H9 (cell line): ENCODE measurements at regions not wholly inside any gene's neighbourhood (a gene's known extent, or its start where the extent isn't known, plus 50 kb on each side); places are given as distances from the start of the nearest gene placed in this dataset.

Experiments
- DNase-seq: peaks from one replicate; pipeline ENCODE4 v3.0.0-alpha.2; 2017
- H2AFZ ChIP-seq: one replicate; pipeline ENCODE4 v1.6.1; 2013; ENCODE audit warnings: mild to moderate bottlenecking, low read length, control low read depth, moderate library complexity
- H2AK5ac ChIP-seq: 2 replicates; pipeline ENCODE4 v1.6.1; 2013; ENCODE audit warnings: low read length, control low read depth, mixed read lengths; ENCODE audit not compliant: insufficient read length
- H2BK120ac ChIP-seq: one replicate; pipeline ENCODE4 v1.6.1; 2013; ENCODE audit warnings: low read depth, mild to moderate bottlenecking, low read length, control low read depth, inconsistent platforms; ENCODE audit not compliant: poor library complexity, severe bottlenecking
- H2BK12ac ChIP-seq: 2 replicates; pipeline ENCODE4 v1.6.1; 2013; ENCODE audit warnings: low read length, control low read depth, mixed read lengths, low read depth; ENCODE audit not compliant: insufficient read length
- H2BK15ac ChIP-seq: 2 replicates; pipeline ENCODE4 v1.6.1; 2013; ENCODE audit warnings: low read depth, low read length, control low read depth
- H2BK20ac ChIP-seq: one replicate; pipeline ENCODE4 v1.6.1; 2013; ENCODE audit warnings: low read depth, mild to moderate bottlenecking, low read length, control low read depth, inconsistent platforms; ENCODE audit not compliant: poor library complexity, severe bottlenecking
- H2BK5ac ChIP-seq: 2 replicates; pipeline ENCODE4 v1.6.1; 2013; ENCODE audit warnings: low read length, control low read depth, mixed read lengths; ENCODE audit not compliant: insufficient read length
- H3K14ac ChIP-seq: 2 replicates; pipeline ENCODE4 v1.6.1; 2013; ENCODE audit warnings: low read length, control low read depth; ENCODE audit not compliant: insufficient read depth
- H3K18ac ChIP-seq: 2 replicates; pipeline ENCODE4 v1.6.1; 2013; ENCODE audit warnings: low read depth, mild to moderate bottlenecking, mixed read lengths, low read length, control low read depth; ENCODE audit not compliant: insufficient read length
- H3K23ac ChIP-seq: 2 replicates; pipeline ENCODE4 v1.6.1; 2013; ENCODE audit warnings: low read length, control low read depth, mixed read lengths, low read depth; ENCODE audit not compliant: insufficient read length
- H3K23me2 ChIP-seq: 2 replicates; pipeline ENCODE4 v1.6.1; 2013; ENCODE audit warnings: low read depth, mild to moderate bottlenecking, mixed read lengths, low read length, control low read depth; ENCODE audit not compliant: insufficient read length, poor library complexity, severe bottlenecking
- H3K27ac ChIP-seq: 2 replicates; pipeline ENCODE4 v1.5.1; 2013; ENCODE audit warnings: low read length, control low read depth, mixed read lengths, low read depth; ENCODE audit not compliant: insufficient read length
- H3K27me3 ChIP-seq: 2 replicates; pipeline ENCODE4 v1.6.1; 2013; ENCODE audit warnings: low read length, control low read depth, inconsistent platforms; ENCODE audit not compliant: insufficient read depth
- H3K4ac ChIP-seq: 2 replicates; pipeline ENCODE4 v1.6.1; 2013; ENCODE audit warnings: low read depth, mild to moderate bottlenecking, control low read depth, inconsistent platforms, low read length, moderate library complexity
- H3K4me1 ChIP-seq: 2 replicates; pipeline ENCODE4 v1.6.1; 2013; ENCODE audit warnings: low read length, control low read depth, inconsistent platforms; ENCODE audit not compliant: insufficient read depth
- H3K4me2 ChIP-seq: 2 replicates; pipeline ENCODE4 v1.6.1; 2013; ENCODE audit warnings: low read length, control low read depth, mixed read lengths; ENCODE audit not compliant: insufficient read length, insufficient read depth
- H3K56ac ChIP-seq: 2 replicates; pipeline ENCODE4 v1.6.1; 2013; ENCODE audit warnings: low read depth, mild to moderate bottlenecking, mixed read lengths, low read length, control low read depth; ENCODE audit not compliant: insufficient read length
- H3K79me1 ChIP-seq: 2 replicates; pipeline ENCODE4 v1.6.1; 2013; ENCODE audit warnings: low read depth, mild to moderate bottlenecking, moderate library complexity, low read length, control low read depth, inconsistent platforms; ENCODE audit not compliant: insufficient read depth, poor library complexity, severe bottlenecking
- H3K79me2 ChIP-seq: 2 replicates; pipeline ENCODE4 v1.6.1; 2013; ENCODE audit warnings: low read length, control low read depth, inconsistent platforms; ENCODE audit not compliant: insufficient read depth
- H3K9ac ChIP-seq: 2 replicates; pipeline ENCODE4 v1.6.1; 2013; ENCODE audit warnings: low read length, control low read depth, mixed read lengths; ENCODE audit not compliant: insufficient read length; ENCODE audit errors: extremely low read depth
- H3K9me3 ChIP-seq: one replicate; pipeline ENCODE4 v1.6.1; 2013; ENCODE audit warnings: low read depth, low read length, inconsistent platforms; ENCODE audit not compliant: control insufficient read depth
- H3T11ph ChIP-seq: one replicate; pipeline ENCODE4 v1.6.1; 2013; ENCODE audit warnings: mild to moderate bottlenecking, low read length, control low read depth, inconsistent platforms
- H4K20me1 ChIP-seq: one replicate; pipeline ENCODE4 v1.6.1; 2013; ENCODE audit not compliant: control insufficient read depth, insufficient read length, insufficient read depth
- H4K5ac ChIP-seq: 2 replicates; pipeline ENCODE4 v1.6.1; 2013; ENCODE audit warnings: low read depth, mild to moderate bottlenecking, mixed read lengths, low read length, control low read depth; ENCODE audit not compliant: insufficient read length
- H4K8ac ChIP-seq: replicated peaks from 2 replicates; pipeline ENCODE4 v1.6.1; 2013; ENCODE audit warnings: low read length, control low read depth, mixed read lengths, low read depth; ENCODE audit not compliant: insufficient read length
- H4K91ac ChIP-seq: 2 replicates; pipeline ENCODE4 v1.6.1; 2013; ENCODE audit warnings: low read depth, mild to moderate bottlenecking, moderate library complexity, mixed read lengths, low read length, control low read depth; ENCODE audit not compliant: insufficient read length
- H3K27ac Mint-ChIP-seq, 3 experiments: 2 replicates in 2 of 3; 3 replicates in 1 of 3; pipeline ENCODE4 v1.8.0; 2020 to 2021; ENCODE audit warnings: mixed read lengths in 3 of 3, mild to moderate bottlenecking in 1 of 3, moderate library complexity in 1 of 3
- H3K27me3 Mint-ChIP-seq: 2 replicates; pipeline ENCODE4 v1.8.0; 2021; ENCODE audit warnings: low read depth, mild to moderate bottlenecking, moderate library complexity, mixed read lengths
- H3K36me3 Mint-ChIP-seq, 3 experiments: 2 replicates in 2 of 3; 3 replicates in 1 of 3; pipeline ENCODE4 v1.8.0; 2020 to 2021; ENCODE audit warnings: low read depth in 3 of 3, mixed read lengths in 3 of 3; ENCODE audit not compliant: insufficient read depth in 1 of 3
- H3K4me1 Mint-ChIP-seq, 2 experiments: 2 replicates each; pipeline ENCODE4 v1.8.0; 2020; ENCODE audit warnings: mixed read lengths in 2 of 2
- H3K4me3 Mint-ChIP-seq, 2 experiments: 2 replicates in 1 of 2; 3 replicates in 1 of 2; pipeline ENCODE4 v1.8.0; 2020 to 2021; ENCODE audit warnings: mild to moderate bottlenecking in 2 of 2, mixed read lengths in 2 of 2, moderate library complexity in 1 of 2
- H3K9me3 Mint-ChIP-seq, 2 experiments: 2 replicates in 1 of 2; 3 replicates in 1 of 2; pipeline ENCODE4 v1.8.0; 2020; ENCODE audit warnings: mild to moderate bottlenecking in 2 of 2, mixed read lengths in 2 of 2, moderate library complexity in 1 of 2
- CTCF ChIP-seq: fragments of 200-600 bp; sonication (generic); conservative IDR thresholded peaks from 3 replicates; pipeline ENCODE4 v1.8.0; 2021; ENCODE audit warnings: antibody characterized with exemption, mild to moderate bottlenecking
- WGBS: extraction: QIAGEN DNeasy Blood & Tissue Kit; methylation state at CpG from one replicate; pipeline ENCODE4 v1.1.7; 2013; ENCODE audit warnings: missing lambda C conversion rate, low lambda C conversion rate, mixed read lengths; ENCODE audit not compliant: insufficient read length; ENCODE audit errors: extremely low coverage; 5-methylcytosine and 5-hydroxymethylcytosine counted together

DNA sequence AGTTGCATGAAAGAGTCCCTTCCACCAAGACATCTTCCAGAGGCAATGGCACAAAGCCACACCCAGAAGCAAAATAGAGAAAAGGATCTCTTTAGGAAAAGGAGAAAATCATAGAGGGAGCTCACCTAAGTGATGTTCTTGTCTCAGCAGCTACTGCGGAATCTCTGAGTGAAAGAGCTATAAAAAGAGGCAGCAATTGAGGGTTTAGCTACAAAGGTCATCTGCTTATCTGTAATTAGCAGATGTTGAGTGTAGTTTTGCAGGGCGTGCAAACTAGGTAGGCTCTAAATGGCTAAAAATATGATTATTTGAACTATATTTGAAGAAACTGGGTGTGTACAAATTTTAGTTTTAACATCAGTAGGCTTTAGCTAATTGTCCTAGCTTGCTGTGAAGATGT, 276.0 kb downstream of the HS3ST1 start:
- H3K27me3 ChIP-seq, result no peaks in the 10 kb centered on the region
- H2BK120ac ChIP-seq, result no peak overlapping the region
- H3K27ac ChIP-seq, result no peak overlapping the region
- H2BK15ac ChIP-seq, result no peak overlapping the region
- no peaks in the 10 kb centered on the region for H4K20me1 ChIP-seq
- H3K23me2 ChIP-seq, result no peaks in the 10 kb centered on the region
- H4K5ac ChIP-seq, result no peak overlapping the region
- no peak overlapping the region for H2BK5ac ChIP-seq
- no peak overlapping the region for H2BK12ac ChIP-seq
- Mint-ChIP-seq H3K27me3 (no peaks in the 10 kb centered on the region), H3K36me3 (no peaks in the 10 kb centered on the region), H3K4me3 (no peak overlapping the region; a peak in 1 of 5 replicates), H3K9me3 (no peaks in the 10 kb centered on the region; a peak in 1 of 5 replicates), H3K4me1 (peaks cover 39 to 51% of the 10 kb centered on the region in 2 experiments), H3K27ac (no peak overlapping the region)
- H3K9ac ChIP-seq, result no peak overlapping the region
- H3K4me2 ChIP-seq, result no peak overlapping the region
- no peak overlapping the region for H3K14ac ChIP-seq
- H3K56ac ChIP-seq, result no peak overlapping the region
- no peak overlapping the region for H2AK5ac ChIP-seq
- TF ChIP-seq CTCF, result no peak
- no CpG with 5 or more reads among the region's 2 CpGs for WGBS
- no peak for DNase-seq
- H2AFZ ChIP-seq, result no peak overlapping the region
- H3K23ac ChIP-seq, result no peak overlapping the region
- no peak overlapping the region for H4K8ac ChIP-seq
- H3T11ph ChIP-seq, result no peak overlapping the region
- H3K79me2 ChIP-seq, result no peaks in the 10 kb centered on the region
- H3K18ac ChIP-seq, result no peak overlapping the region
- no peak overlapping the region for H4K91ac ChIP-seq
- H3K9me3 ChIP-seq, result no peaks in the 10 kb centered on the region
- H3K79me1 ChIP-seq, result no peaks in the 10 kb centered on the region
- H3K4me1 ChIP-seq, result peaks cover 8% of the 10 kb centered on the region; the same call in 1 of the 2 replicates
- H2BK20ac ChIP-seq, result no peak overlapping the region
- no peak overlapping the region for H3K4ac ChIP-seq
